Smooth muscle cell (in vitro differentiated cells): ENCODE measurements at regions not wholly inside any gene's neighbourhood (a gene's known extent, or its start where the extent isn't known, plus 50 kb on each side); places are given as distances from the start of the nearest gene placed in this dataset.

Source experiments
- DNase-seq: peaks from one replicate; lab custom pipeline; 2025; ENCODE audit not compliant: unreplicated experiment; lab: John Stamatoyannopoulos, UW
- H2AFZ ChIP-seq: fragments of 200-600 bp; sonication (generic); 2 replicates; pipeline ENCODE4 v1.6.0; 2016; ENCODE audit warnings: antibody characterized with exemption, low read depth, mild to moderate bottlenecking
- H3F3A ChIP-seq: fragments of 200-600 bp; sonication (generic); 2 replicates; pipeline ENCODE4 v1.6.0; 2017; ENCODE audit warnings: antibody characterized with exemption, low read depth
- H3K27ac ChIP-seq: fragments of 200-600 bp; sonication (generic); 2 replicates; pipeline ENCODE4 v1.5.1; 2016; ENCODE audit warnings: low read depth, mild to moderate bottlenecking
- H3K27me3 ChIP-seq: fragments of 200-600 bp; sonication (generic); 2 replicates; pipeline ENCODE4 v1.6.1; 2016; ENCODE audit warnings: low read depth, mild to moderate bottlenecking
- H3K36me3 ChIP-seq: fragments of 200-600 bp; sonication (generic); 2 replicates; pipeline ENCODE4 v1.5.1; 2016; ENCODE audit warnings: low read depth
- H3K4me1 ChIP-seq: fragments of 200-600 bp; sonication (generic); 2 replicates; pipeline ENCODE4 v1.5.1; 2016; ENCODE audit warnings: low read depth
- H3K4me2 ChIP-seq: fragments of 200-600 bp; sonication (generic); 2 replicates; pipeline ENCODE4 v1.6.0; 2016; ENCODE audit warnings: mild to moderate bottlenecking
- H3K4me3 ChIP-seq: fragments of 200-600 bp; sonication (generic); 2 replicates; pipeline ENCODE4 v1.5.1; 2016; ENCODE audit warnings: mild to moderate bottlenecking
- H3K79me2 ChIP-seq: fragments of 200-600 bp; sonication (generic); 2 replicates; pipeline ENCODE4 v1.6.0; 2016; ENCODE audit warnings: low read depth, mild to moderate bottlenecking
- H3K9ac ChIP-seq: fragments of 200-600 bp; sonication (generic); 2 replicates; pipeline ENCODE4 v1.6.0; 2016; ENCODE audit warnings: low read depth
- H3K9me3 ChIP-seq: fragments of 200-600 bp; sonication (generic); replicated peaks from 2 replicates; pipeline ENCODE4 v1.5.1; 2016; ENCODE audit warnings: low read depth
- H4K20me1 ChIP-seq: fragments of 200-600 bp; sonication (generic); 2 replicates; pipeline ENCODE4 v1.6.0; 2016; ENCODE audit warnings: low read depth
- WGBS: methylation state at CpG from one replicate; pipeline ENCODE4 v1.1.7; 2016; ENCODE audit warnings: low lambda C conversion rate; 5-methylcytosine and 5-hydroxymethylcytosine counted together
- TF ChIP-seq, protein P1 (sequence below): fragments of 200-600 bp; sonication (generic); IDR thresholded peaks from 2 replicates; pipeline ENCODE4 v1.5.1; 2017; ENCODE audit warnings: borderline replicate concordance, mild to moderate bottlenecking, antibody characterized with exemption; ENCODE audit not compliant: insufficient read depth, poor library complexity, severe bottlenecking

DNA sequence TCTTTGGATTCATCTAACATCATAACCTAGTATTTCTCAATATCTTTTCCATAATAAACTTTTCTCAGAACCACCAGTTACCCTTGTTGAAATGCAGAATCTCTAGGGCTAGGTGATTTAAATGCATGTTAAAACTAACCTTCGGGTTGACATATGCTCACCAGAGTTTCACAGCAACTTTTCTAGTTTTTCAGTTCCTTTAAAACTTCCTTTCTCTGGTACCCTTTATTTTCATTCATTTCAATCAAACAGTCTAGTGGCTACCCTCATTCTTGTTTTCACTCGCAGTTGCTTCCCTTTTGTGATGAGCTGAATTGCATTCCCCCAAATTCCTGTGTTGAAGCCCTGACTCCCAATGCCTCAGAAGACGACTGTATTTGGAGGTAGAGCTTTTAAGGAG lies 712.8 kb upstream of the CHRM3 start:
- no peaks in the 10 kb centered on the region for H3K9me3 ChIP-seq
- H3K9ac ChIP-seq: no peak overlapping the region
- no peaks in the 10 kb centered on the region for H3F3A ChIP-seq
- H3K4me2 ChIP-seq: no peak overlapping the region
- H3K4me1 ChIP-seq: peaks cover 8% of the 10 kb centered on the region
- no peak overlapping the region for H3K27ac ChIP-seq
- no peak overlapping the region for H2AFZ ChIP-seq
- no peaks in the 10 kb centered on the region for H3K36me3 ChIP-seq
- no peaks in the 10 kb centered on the region for H3K79me2 ChIP-seq
- no peaks in the 10 kb centered on the region for H4K20me1 ChIP-seq
- TF ChIP-seq, protein P1, sequence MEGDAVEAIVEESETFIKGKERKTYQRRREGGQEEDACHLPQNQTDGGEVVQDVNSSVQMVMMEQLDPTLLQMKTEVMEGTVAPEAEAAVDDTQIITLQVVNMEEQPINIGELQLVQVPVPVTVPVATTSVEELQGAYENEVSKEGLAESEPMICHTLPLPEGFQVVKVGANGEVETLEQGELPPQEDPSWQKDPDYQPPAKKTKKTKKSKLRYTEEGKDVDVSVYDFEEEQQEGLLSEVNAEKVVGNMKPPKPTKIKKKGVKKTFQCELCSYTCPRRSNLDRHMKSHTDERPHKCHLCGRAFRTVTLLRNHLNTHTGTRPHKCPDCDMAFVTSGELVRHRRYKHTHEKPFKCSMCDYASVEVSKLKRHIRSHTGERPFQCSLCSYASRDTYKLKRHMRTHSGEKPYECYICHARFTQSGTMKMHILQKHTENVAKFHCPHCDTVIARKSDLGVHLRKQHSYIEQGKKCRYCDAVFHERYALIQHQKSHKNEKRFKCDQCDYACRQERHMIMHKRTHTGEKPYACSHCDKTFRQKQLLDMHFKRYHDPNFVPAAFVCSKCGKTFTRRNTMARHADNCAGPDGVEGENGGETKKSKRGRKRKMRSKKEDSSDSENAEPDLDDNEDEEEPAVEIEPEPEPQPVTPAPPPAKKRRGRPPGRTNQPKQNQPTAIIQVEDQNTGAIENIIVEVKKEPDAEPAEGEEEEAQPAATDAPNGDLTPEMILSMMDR: no peak
- H3K27me3 ChIP-seq: no peaks in the 10 kb centered on the region
- WGBS: 91% methylated on average over 3 of the region's 3 CpGs
- no peak for DNase-seq
- H3K4me3 ChIP-seq: no peak overlapping the region

DNA sequence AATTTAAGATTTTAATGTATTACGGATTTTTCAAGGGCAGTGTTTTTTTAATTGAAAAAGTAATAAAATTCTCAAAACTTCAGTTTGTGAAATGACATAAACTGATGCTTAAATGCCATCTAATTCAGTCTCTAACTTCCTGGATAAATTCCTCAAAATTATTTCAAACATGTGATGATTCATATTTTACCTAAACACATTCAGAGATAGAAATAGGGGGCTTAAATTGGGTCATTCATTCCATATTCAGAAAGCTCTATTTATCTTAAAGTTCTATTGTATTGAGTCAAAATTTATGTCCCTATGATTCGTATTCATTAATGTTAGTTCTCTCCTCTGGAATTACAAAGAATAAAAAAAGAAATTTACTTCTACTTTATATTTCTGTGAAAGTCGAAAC lies 713.6 kb upstream of the CHRM3 start:
- Histone ChIP-seq H3K27ac (no peak overlapping the region), H3K4me1 (peaks cover 8% of the 10 kb centered on the region), H3K9ac (no peak overlapping the region), H3K27me3 (no peaks in the 10 kb centered on the region), H3K36me3 (no peaks in the 10 kb centered on the region), H4K20me1 (no peaks in the 10 kb centered on the region), H3F3A (no peaks in the 10 kb centered on the region), H3K4me3 (no peak overlapping the region), H3K4me2 (no peak overlapping the region), H2AFZ (no peak overlapping the region), H3K79me2 (no peaks in the 10 kb centered on the region), H3K9me3 (no peaks in the 10 kb centered on the region)
- TF ChIP-seq, protein P1: no peak
- WGBS: 89% methylated on average over 3 of the region's 3 CpGs
- no peak for DNase-seq

DNA sequence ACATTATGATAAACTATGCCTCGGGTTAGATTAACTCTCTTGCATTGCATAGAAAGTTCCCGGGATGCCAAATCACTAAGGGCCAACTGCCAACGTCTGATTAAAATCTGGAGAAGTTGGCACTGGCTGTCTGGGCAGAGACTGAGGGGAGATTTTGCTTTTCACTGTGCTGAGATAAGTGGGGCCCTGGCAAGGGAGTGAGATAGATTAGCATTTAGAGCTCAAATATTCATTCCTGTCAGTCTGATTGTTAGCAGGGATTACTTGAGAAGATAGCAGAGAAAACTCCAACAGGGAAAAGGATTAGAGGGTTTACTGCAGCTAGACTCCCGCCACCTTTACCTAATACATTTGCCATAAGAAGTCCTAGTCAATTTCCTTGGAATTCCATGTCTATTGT lies 714.1 kb upstream of the CHRM3 start:
- H3K9me3 ChIP-seq: no peaks in the 10 kb centered on the region
- H3K4me1 ChIP-seq: peaks cover 8% of the 10 kb centered on the region
- no peak overlapping the region for H3K27ac ChIP-seq
- H3K27me3 ChIP-seq: no peaks in the 10 kb centered on the region
- H4K20me1 ChIP-seq: no peaks in the 10 kb centered on the region
- no peaks in the 10 kb centered on the region for H3K36me3 ChIP-seq
- 36% methylated on average over 4 of the region's 4 CpGs for WGBS
- no peaks in the 10 kb centered on the region for H3F3A ChIP-seq
- H3K4me3 ChIP-seq: no peak overlapping the region
- H2AFZ ChIP-seq: no peak overlapping the region
- no peak overlapping the region for H3K9ac ChIP-seq
- TF ChIP-seq, protein P1: no peak
- H3K4me2 ChIP-seq: no peak overlapping the region
- no peak for DNase-seq
- H3K79me2 ChIP-seq: no peaks in the 10 kb centered on the region

DNA sequence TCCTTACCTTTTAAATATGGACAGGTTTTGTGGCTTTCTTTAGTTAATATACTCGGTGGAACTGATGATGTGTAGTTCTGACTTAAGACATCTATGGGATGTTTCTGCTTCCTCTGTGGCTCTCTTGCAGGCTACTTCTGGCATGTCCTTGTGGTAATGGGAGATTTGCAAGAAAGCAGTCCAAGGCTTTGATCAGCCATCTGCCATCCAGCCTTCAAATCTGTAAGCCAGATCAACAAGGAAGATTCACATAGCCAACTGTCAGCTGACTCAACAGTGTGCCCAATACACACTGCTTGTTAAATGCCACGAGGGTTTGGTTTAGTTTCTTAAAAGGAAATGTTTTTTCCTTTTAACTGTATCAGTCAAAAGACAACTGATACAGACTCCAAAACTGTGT lies 722.2 kb upstream of the CHRM3 start:
- Histone ChIP-seq H3K27me3 (no peaks in the 10 kb centered on the region), H4K20me1 (no peaks in the 10 kb centered on the region), H3K79me2 (no peaks in the 10 kb centered on the region), H3K9me3 (no peaks in the 10 kb centered on the region), H2AFZ (no peak overlapping the region), H3K9ac (no peak overlapping the region), H3F3A (peaks cover 3% of the 10 kb centered on the region), H3K4me1 (no peaks in the 10 kb centered on the region), H3K36me3 (no peaks in the 10 kb centered on the region), H3K27ac (no peak overlapping the region), H3K4me2 (peak overlapping the region; percentile 42), H3K4me3 (no peak overlapping the region)
- DNase-seq: no peak
- TF ChIP-seq, protein P1: no peak
- WGBS: 11% methylated on average over 2 of the region's 2 CpGs
